HG02884 (cell line): ENCODE measurements at regions not wholly inside any gene's neighbourhood (a gene's known extent, or its start where the extent isn't known, plus 50 kb on each side); places are given as distances from the start of the nearest gene placed in this dataset.
"Not testable (repeated sequence)": the region's sequence is repeated elsewhere in the genome, so short reads cannot be mapped to it uniquely, and the experiment has no call there.

Experiments
- ATAC-seq: cut with Tn5 transposase; IDR thresholded peaks from one replicate; pipeline ENCODE4 v1.9.1; 2021; ENCODE audit warnings: mild to moderate bottlenecking, moderate library complexity; ENCODE audit not compliant: unreplicated experiment

- no peak for ATAC-seq
Measured at GRCh38 chr6:137654365-137654981, 160.3 kb upstream of the OLIG3 start.

- ATAC-seq, result no peak
Measured at GRCh38 chr6:137655291-137655690, 161.1 kb upstream of the OLIG3 start.

- no peak for ATAC-seq
Measured at GRCh38 chr6:137656735-137657134, 162.5 kb upstream of the OLIG3 start.

GRCh38 chr6:137657351-137657911, 163.2 kb upstream of the OLIG3 start:
- ATAC-seq, result no peak

GRCh38 chr6:137658287-137658686, 164.1 kb upstream of the OLIG3 start:
- no peak for ATAC-seq

GRCh38 chr6:137659871-137660270, 165.7 kb upstream of the OLIG3 start:
- no peak for ATAC-seq

GRCh38 chr6:137660296-137660731, 166.1 kb upstream of the OLIG3 start:
- no peak for ATAC-seq

GRCh38 chr6:137661601-137662000, 167.4 kb upstream of the OLIG3 start:
- ATAC-seq, result no peak

GRCh38 chr6:137664183-137664582, 170.0 kb upstream of the OLIG3 start:
- no peak for ATAC-seq

- no peak for ATAC-seq
Measured at GRCh38 chr6:137665342-137665934, 171.2 kb upstream of the OLIG3 start.

- ATAC-seq, result no peak
Measured at GRCh38 chr6:137666202-137666774, 172.1 kb upstream of the OLIG3 start.

- ATAC-seq, result no peak
Measured at GRCh38 chr6:137673603-137674002, 179.4 kb upstream of the OLIG3 start.

GRCh38 chr6:137676888-137677287, 182.7 kb upstream of the OLIG3 start:
- no peak for ATAC-seq

GRCh38 chr6:137677709-137678108, 183.5 kb upstream of the OLIG3 start:
- ATAC-seq, result no peak

- ATAC-seq, result no peak
Measured at GRCh38 chr6:137678451-137678850, 184.3 kb upstream of the OLIG3 start.

GRCh38 chr6:137680705-137681346, 186.2 kb upstream of the TNFAIP3 start:
- no peak for ATAC-seq

- ATAC-seq, result no peak
Measured at GRCh38 chr6:137681445-137682009, 185.5 kb upstream of the TNFAIP3 start.

- ATAC-seq, result not testable (repeated sequence)
Measured at GRCh38 chr6:137682658-137683057, 184.4 kb upstream of the TNFAIP3 start.

GRCh38 chr6:137683916-137684315, 183.1 kb upstream of the TNFAIP3 start:
- no peak for ATAC-seq

- no peak for ATAC-seq
Measured at GRCh38 chr6:137685798-137686375, 181.2 kb upstream of the TNFAIP3 start.

- ATAC-seq, result no peak
Measured at GRCh38 chr6:137687818-137688217, 179.2 kb upstream of the TNFAIP3 start.
